ACC112 (cell line): ENCODE measurements at regions not wholly inside any gene's neighbourhood (a gene's known extent, or its start where the extent isn't known, plus 50 kb on each side); places are given as distances from the start of the nearest gene placed in this dataset.

Experiments
- H2AFZ ChIP-seq: fragments of 200-600 bp; sonication (generic); one replicate; pipeline ENCODE4 v1.6.0; 2017; ENCODE audit warnings: antibody characterized with exemption, low read length; ENCODE audit not compliant: unreplicated experiment
- H3K27ac ChIP-seq: fragments of 200-600 bp; sonication (generic); 2 replicates; pipeline ENCODE4 v1.5.1; 2014; ENCODE audit warnings: low read depth, mild to moderate bottlenecking, antibody characterized with exemption, low read length, moderate library complexity
- H3K27me3 ChIP-seq: fragments of 200-600 bp; sonication (generic); 2 replicates; pipeline ENCODE4 v1.6.1; 2014; ENCODE audit warnings: mild to moderate bottlenecking, antibody characterized with exemption, low read length, moderate library complexity, mixed read lengths; ENCODE audit not compliant: insufficient read depth
- H3K36me3 ChIP-seq: fragments of 200-600 bp; sonication (generic); 2 replicates; pipeline ENCODE4 v1.6.1; 2016; ENCODE audit warnings: mild to moderate bottlenecking, antibody characterized with exemption, low read length, moderate library complexity, mixed read lengths; ENCODE audit not compliant: insufficient read depth
- H3K4me1 ChIP-seq: fragments of 200-600 bp; sonication (generic); one replicate; pipeline ENCODE4 v1.6.1; 2016; ENCODE audit warnings: low read length, mixed read lengths; ENCODE audit not compliant: insufficient read depth, unreplicated experiment, control insufficient read depth
- H3K4me3 ChIP-seq: fragments of 200-600 bp; sonication (generic); 2 replicates; pipeline ENCODE4 v1.5.1; 2014; ENCODE audit warnings: mild to moderate bottlenecking, low read depth, low read length
- H3K79me2 ChIP-seq: fragments of 200-600 bp; sonication (generic); one replicate; pipeline ENCODE4 v1.6.0; 2016; ENCODE audit warnings: low read length; ENCODE audit not compliant: control insufficient read depth, unreplicated experiment, insufficient read depth

GRCh38 chrX:122004127-122004526 lies 956.7 kb downstream of the GLUD2 start:
- Histone ChIP-seq H3K36me3 (no peaks in the 10 kb centered on the region), H3K4me1 (no peaks in the 10 kb centered on the region), H3K27ac (no peak overlapping the region), H3K27me3 (no peaks in the 10 kb centered on the region), H2AFZ (no peak overlapping the region), H3K4me3 (no peak overlapping the region), H3K79me2 (no peaks in the 10 kb centered on the region)

- H3K27me3 ChIP-seq, result no peaks in the 10 kb centered on the region
- no peaks in the 10 kb centered on the region for H3K36me3 ChIP-seq
- no peak overlapping the region for H3K4me3 ChIP-seq
- no peak overlapping the region for H3K27ac ChIP-seq
- no peaks in the 10 kb centered on the region for H3K79me2 ChIP-seq
- no peak overlapping the region for H2AFZ ChIP-seq
- H3K4me1 ChIP-seq, result no peaks in the 10 kb centered on the region
Measured at GRCh38 chrX:122026665-122027064, 979.3 kb downstream of the GLUD2 start.

GRCh38 chrX:122046226-122046625 lies 998.8 kb downstream of the GLUD2 start:
- Histone ChIP-seq H2AFZ (no peak overlapping the region), H3K4me1 (no peaks in the 10 kb centered on the region), H3K27ac (no peak overlapping the region), H3K4me3 (no peak overlapping the region), H3K79me2 (no peaks in the 10 kb centered on the region), H3K36me3 (no peaks in the 10 kb centered on the region), H3K27me3 (no peaks in the 10 kb centered on the region)

DNA sequence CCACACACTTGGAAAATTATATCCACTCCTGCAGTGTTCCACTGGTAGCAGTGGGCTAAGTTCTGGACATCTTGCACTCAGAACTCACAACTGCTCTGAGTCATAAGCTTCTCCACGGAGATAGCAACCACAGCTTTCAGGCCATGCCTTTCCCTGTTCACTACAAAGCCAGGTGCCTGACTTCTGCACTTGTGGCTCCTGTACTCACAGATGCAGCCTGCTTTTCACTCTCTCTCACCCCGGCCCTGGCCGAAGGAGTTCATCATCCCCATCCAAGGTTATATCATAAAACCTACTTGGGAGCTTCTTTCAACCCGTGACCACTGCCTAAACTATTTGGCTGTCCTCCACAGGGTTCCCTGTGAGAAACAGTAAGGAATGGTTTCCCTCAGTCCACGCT lies 999.4 kb downstream of the GLUD2 start:
- no peaks in the 10 kb centered on the region for H3K79me2 ChIP-seq
- H3K4me3 ChIP-seq, result no peak overlapping the region
- no peaks in the 10 kb centered on the region for H3K27me3 ChIP-seq
- H3K4me1 ChIP-seq, result no peaks in the 10 kb centered on the region
- no peak overlapping the region for H3K27ac ChIP-seq
- H2AFZ ChIP-seq, result no peak overlapping the region
- H3K36me3 ChIP-seq, result no peaks in the 10 kb centered on the region

GRCh38 chrX:122047261-122047660 lies 999.9 kb downstream of the GLUD2 start:
- no peak overlapping the region for H3K27ac ChIP-seq
- no peaks in the 10 kb centered on the region for H3K27me3 ChIP-seq
- H3K79me2 ChIP-seq, result no peaks in the 10 kb centered on the region
- H3K4me3 ChIP-seq, result no peak overlapping the region
- H3K4me1 ChIP-seq, result no peaks in the 10 kb centered on the region
- H3K36me3 ChIP-seq, result no peaks in the 10 kb centered on the region
- no peak overlapping the region for H2AFZ ChIP-seq

GRCh38 chrX:122055460-122055859 lies 1008.0 kb downstream of the GLUD2 start:
- Histone ChIP-seq H3K4me3 (no peak overlapping the region), H2AFZ (no peak overlapping the region), H3K79me2 (no peaks in the 10 kb centered on the region), H3K36me3 (no peaks in the 10 kb centered on the region), H3K27ac (no peak overlapping the region), H3K27me3 (no peaks in the 10 kb centered on the region), H3K4me1 (no peaks in the 10 kb centered on the region)

DNA sequence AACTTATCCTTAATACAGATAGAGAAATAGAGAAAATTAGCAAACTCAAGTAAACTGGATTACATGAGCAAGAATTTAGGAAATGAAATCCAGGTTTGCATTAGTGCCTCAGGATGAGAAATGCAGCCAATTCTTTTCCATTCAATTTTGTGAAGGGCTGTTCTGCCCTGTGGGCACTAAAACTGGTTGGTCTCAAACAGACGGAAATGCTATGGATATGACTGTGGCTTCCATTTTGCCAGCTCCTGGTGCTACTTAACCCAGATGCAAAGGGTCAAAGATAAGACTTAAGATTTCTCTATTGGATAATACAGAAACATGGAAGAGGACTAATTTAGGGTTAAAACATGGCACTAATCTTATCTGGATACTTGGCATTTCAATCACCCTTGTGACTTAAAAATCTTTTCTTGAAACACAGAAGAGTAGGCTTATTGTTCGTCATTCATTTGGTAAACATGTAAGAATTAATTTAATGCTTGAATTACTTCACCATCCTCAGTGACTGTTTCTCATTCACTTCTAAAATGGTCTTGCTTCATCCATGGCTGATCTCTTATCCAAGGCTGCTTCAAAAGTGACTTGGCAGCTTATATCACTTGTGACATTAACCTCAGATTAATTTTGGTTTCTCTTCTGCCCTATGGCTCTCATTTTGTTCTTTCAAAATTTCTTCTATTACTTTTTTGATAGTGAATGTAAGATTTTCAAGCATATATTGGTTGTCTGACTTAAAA lies 1008.7 kb downstream of the GLUD2 start:
- Histone ChIP-seq H3K27ac (no peak overlapping the region), H3K27me3 (no peaks in the 10 kb centered on the region), H3K4me1 (no peaks in the 10 kb centered on the region), H3K36me3 (no peaks in the 10 kb centered on the region), H3K79me2 (no peaks in the 10 kb centered on the region), H2AFZ (no peak overlapping the region), H3K4me3 (no peak overlapping the region)

DNA sequence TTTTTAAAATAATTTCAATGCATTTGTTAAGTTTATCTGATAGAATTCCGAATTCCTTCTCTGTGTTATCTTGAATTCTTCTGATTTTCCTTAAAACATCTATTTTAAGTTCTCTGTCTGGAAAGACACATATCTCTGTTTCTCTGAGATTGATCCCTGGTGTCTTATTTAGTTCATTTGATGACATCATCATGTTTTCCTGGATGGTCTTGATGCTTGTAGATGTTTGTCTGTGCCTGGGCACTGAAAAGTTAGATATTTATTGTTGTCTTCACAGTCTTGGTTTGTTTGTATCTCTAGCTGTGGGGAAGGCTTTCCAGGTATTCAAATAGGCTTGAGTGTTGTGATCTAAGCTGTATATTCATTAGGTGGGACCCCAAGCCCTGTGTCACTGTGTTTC lies 1028.8 kb downstream of the GLUD2 start:
- H2AFZ ChIP-seq, result no peak overlapping the region
- H3K27ac ChIP-seq, result no peak overlapping the region
- H3K27me3 ChIP-seq, result no peaks in the 10 kb centered on the region
- H3K36me3 ChIP-seq, result no peaks in the 10 kb centered on the region
- H3K4me3 ChIP-seq, result no peak overlapping the region
- no peaks in the 10 kb centered on the region for H3K4me1 ChIP-seq
- H3K79me2 ChIP-seq, result no peaks in the 10 kb centered on the region

GRCh38 chrX:122078079-122078478 lies 1030.7 kb downstream of the GLUD2 start:
- Histone ChIP-seq H3K36me3 (no peaks in the 10 kb centered on the region), H2AFZ (no peak overlapping the region), H3K79me2 (no peaks in the 10 kb centered on the region), H3K27ac (no peak overlapping the region), H3K4me1 (no peaks in the 10 kb centered on the region), H3K4me3 (no peak overlapping the region), H3K27me3 (no peaks in the 10 kb centered on the region)

GRCh38 chrX:122087341-122087740 lies 1039.9 kb downstream of the GLUD2 start:
- Histone ChIP-seq H2AFZ (no peak overlapping the region), H3K4me3 (no peak overlapping the region), H3K36me3 (no peaks in the 10 kb centered on the region), H3K27ac (no peak overlapping the region), H3K27me3 (no peaks in the 10 kb centered on the region), H3K79me2 (no peaks in the 10 kb centered on the region), H3K4me1 (no peaks in the 10 kb centered on the region)

DNA sequence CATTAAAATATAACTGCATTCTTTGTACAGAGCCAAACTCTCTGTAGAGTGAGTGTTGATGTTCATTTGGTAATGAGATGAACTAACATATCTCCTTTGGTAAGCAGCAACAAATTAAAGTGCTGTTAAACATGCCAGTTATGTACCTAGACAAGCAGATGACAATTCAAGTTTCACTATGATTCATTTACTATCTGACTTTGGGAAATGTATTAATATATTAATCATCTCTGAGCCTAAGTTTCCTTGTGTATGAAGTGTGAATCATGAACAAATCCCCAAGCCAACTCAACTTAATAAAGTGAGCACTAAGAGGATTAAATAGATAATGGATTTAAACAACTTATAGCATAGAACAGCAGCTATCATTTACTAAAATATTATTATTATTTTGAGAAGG lies 1044.2 kb downstream of the GLUD2 start:
- H3K36me3 ChIP-seq, result no peaks in the 10 kb centered on the region
- H3K27ac ChIP-seq, result no peak overlapping the region
- no peak overlapping the region for H3K4me3 ChIP-seq
- H2AFZ ChIP-seq, result no peak overlapping the region
- H3K27me3 ChIP-seq, result no peaks in the 10 kb centered on the region
- no peaks in the 10 kb centered on the region for H3K79me2 ChIP-seq
- no peaks in the 10 kb centered on the region for H3K4me1 ChIP-seq
